ENCODE measurements at regions not wholly inside any gene's neighbourhood (a gene's known extent, or its start where the extent isn't known, plus 50 kb on each side); places are given as distances from the start of the nearest gene placed in this dataset.

DNA sequence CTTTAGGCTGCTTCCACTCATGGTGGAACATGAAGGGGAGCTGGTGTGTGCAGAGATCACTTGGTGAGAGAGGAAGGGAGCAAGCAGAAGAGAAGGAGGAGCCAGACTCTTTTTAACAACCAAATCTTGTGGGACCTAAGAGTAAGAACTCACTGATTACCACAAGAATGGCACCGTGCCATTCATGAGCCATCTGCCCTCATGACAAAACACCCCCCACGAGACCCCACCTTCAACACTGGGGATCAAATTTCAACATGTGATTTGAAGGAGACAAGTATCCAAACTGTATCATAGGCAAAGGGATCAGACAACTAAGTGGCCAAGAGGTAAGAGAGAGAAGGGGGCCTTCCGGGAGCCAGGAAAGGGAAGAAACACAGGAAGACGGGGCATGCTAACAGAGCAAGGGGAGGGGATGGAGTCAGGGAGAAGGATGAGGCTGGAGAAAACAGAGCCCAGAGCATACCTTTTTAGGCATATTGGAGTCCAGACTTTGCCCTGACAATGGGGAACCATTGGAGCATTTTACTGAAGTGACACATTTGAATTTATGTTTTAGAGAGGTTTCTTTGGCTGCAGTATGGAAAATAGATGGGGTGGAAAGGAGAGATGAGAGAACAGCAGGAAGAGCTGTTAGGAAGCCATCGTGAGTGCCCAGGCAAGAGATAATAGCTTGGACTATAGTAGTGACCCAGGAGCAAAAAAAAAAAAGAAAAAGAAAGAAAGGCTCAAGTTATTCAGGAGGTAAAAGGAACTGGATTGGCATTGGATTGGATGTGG lies 204.4 kb upstream of the NUDT4 start:
- H3K9ac ChIP-seq (ENCODE audit: low read length in 3 of 3) = no peak overlapping the region
- DNase-seq = no peak
- no peak overlapping the region for H3K4me3 ChIP-seq (ENCODE audit: low read length in 3 of 3)
- no peak for TF ChIP-seq CTCF (IDR thresholded peaks at IDR 0.05; ENCODE audit: borderline replicate concordance, extremely low read depth, insufficient read depth)
- no peaks in the 10 kb centered on the region for H3K27me3 ChIP-seq (ENCODE audit: control insufficient read depth, insufficient read depth, low read length)
- intact Hi-C loops (cut with DNase I) = no loop called here
- no peak overlapping the region for H3K27ac ChIP-seq (ENCODE audit: low read depth in 2 of 2, low read length in 2 of 2)
- FAIRE-seq = no peak
- peaks cover 0 to 2% (median 0%) of the 10 kb centered on the region in 3 donors for H3K4me1 ChIP-seq (ENCODE audit: control insufficient read depth in 2 of 3, insufficient read depth in 2 of 3, low read depth in 1 of 3, low read length in 3 of 3)
- no peaks in the 10 kb centered on the region for H3K36me3 ChIP-seq (ENCODE audit: control insufficient read depth in 2 of 3, insufficient read depth in 3 of 3, low read length in 3 of 3)
- no peaks in the 10 kb centered on the region for H3K9me3 ChIP-seq (ENCODE audit: control insufficient read depth in 2 of 3, insufficient read depth in 1 of 3, low read length in 3 of 3)

GRCh38 chr12:93174048-93174447 lies 203.7 kb upstream of the NUDT4 start:
- H3K9me3 ChIP-seq (ENCODE audit: control insufficient read depth in 2 of 3, insufficient read depth in 1 of 3, low read length in 3 of 3) = no peaks in the 10 kb centered on the region
- no peaks in the 10 kb centered on the region for H3K36me3 ChIP-seq (ENCODE audit: control insufficient read depth in 2 of 3, insufficient read depth in 3 of 3, low read length in 3 of 3)
- no peaks in the 10 kb centered on the region for H3K27me3 ChIP-seq (ENCODE audit: control insufficient read depth, insufficient read depth, low read length)
- FAIRE-seq (no peak), DNase-seq (no peak)
- no peak overlapping the region for H3K4me3 ChIP-seq (ENCODE audit: low read length in 3 of 3)
- TF ChIP-seq CTCF (IDR thresholded peaks at IDR 0.05; ENCODE audit: borderline replicate concordance, extremely low read depth, insufficient read depth) = no peak
- no peak overlapping the region for H3K9ac ChIP-seq (ENCODE audit: low read length in 3 of 3)
- no peak overlapping the region for H3K27ac ChIP-seq (ENCODE audit: low read depth in 2 of 2, low read length in 2 of 2)
- intact Hi-C loops (cut with DNase I) = no loop called here
- H3K4me1 ChIP-seq (ENCODE audit: control insufficient read depth in 2 of 3, insufficient read depth in 2 of 3, low read depth in 1 of 3, low read length in 3 of 3) = peaks cover 0 to 2% (median 0%) of the 10 kb centered on the region in 3 donors

DNA sequence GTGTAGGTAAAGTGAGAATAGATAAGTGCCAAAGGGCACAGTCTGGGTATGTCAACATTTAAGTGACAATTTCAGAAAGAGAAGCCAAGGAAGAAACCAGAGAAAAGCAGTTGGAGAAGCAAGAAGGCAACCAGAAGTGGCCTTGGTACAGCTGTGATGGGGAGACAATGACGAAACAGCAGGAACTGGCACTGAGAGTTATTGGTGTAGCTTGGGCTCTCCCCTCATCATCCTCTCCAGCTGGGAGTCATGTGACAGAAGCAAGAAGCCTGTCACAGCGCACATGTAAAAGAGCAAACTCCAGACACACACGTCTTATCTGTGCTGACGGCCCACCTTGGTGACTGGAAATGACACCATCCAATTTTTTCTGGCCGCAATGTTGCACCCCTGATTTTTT lies 203.3 kb upstream of the NUDT4 start:
- H3K9me3 ChIP-seq (ENCODE audit: control insufficient read depth in 2 of 3, insufficient read depth in 1 of 3, low read length in 3 of 3) = no peaks in the 10 kb centered on the region
- H3K4me1 ChIP-seq (ENCODE audit: control insufficient read depth in 2 of 3, insufficient read depth in 2 of 3, low read depth in 1 of 3, low read length in 3 of 3) = peaks cover 0 to 2% (median 0%) of the 10 kb centered on the region in 3 donors
- no peak overlapping the region for H3K27ac ChIP-seq (ENCODE audit: low read depth in 2 of 2, low read length in 2 of 2)
- FAIRE-seq (no peak), DNase-seq (no peak)
- H3K36me3 ChIP-seq (ENCODE audit: control insufficient read depth in 2 of 3, insufficient read depth in 3 of 3, low read length in 3 of 3) = no peaks in the 10 kb centered on the region
- intact Hi-C loops (cut with DNase I) = no loop called here
- H3K4me3 ChIP-seq (ENCODE audit: low read length in 3 of 3) = no peak overlapping the region
- H3K9ac ChIP-seq (ENCODE audit: low read length in 3 of 3) = no peak overlapping the region
- H3K27me3 ChIP-seq (ENCODE audit: control insufficient read depth, insufficient read depth, low read length) = no peaks in the 10 kb centered on the region
- no peak for TF ChIP-seq CTCF (IDR thresholded peaks at IDR 0.05; ENCODE audit: borderline replicate concordance, extremely low read depth, insufficient read depth)

Measured in kidney (tissue), 13 donors.